Esophagus muscularis mucosa (tissue), 4 donors: ENCODE measurements at regions not wholly inside any gene's neighbourhood (a gene's known extent, or its start where the extent isn't known, plus 50 kb on each side); places are given as distances from the start of the nearest gene placed in this dataset.

Experiments
- DNase-seq: peaks from one replicate; pipeline ENCODE4 v3.0.0-alpha.2; 2017; ENCODE audit errors: extremely low spot score
- H3K27ac ChIP-seq, 4 donors: fragments of 200-600 bp; sonication (generic); replicated peaks in 1 of 4; 1 replicate in 3 of 4; 2 replicates in 1 of 4; pipeline ENCODE4 v1.5.1; 2016 to 2019; ENCODE audit warnings: mild to moderate bottlenecking in 1 of 4
- H3K27me3 ChIP-seq, 4 donors: fragments of 200-600 bp; sonication (generic); one replicate each; pipeline versions ENCODE4 v1.5.1 to v1.6.0; 2016 to 2019
- H3K36me3 ChIP-seq, 4 donors: fragments of 200-600 bp; sonication (generic); one replicate each; pipeline ENCODE4 v1.5.1; 2016 to 2019
- H3K4me1 ChIP-seq, 4 donors: fragments of 200-600 bp; sonication (generic); one replicate each; pipeline ENCODE4 v1.5.1; 2016 to 2019
- H3K4me3 ChIP-seq, 4 donors: fragments of 200-600 bp; sonication (generic); 1 replicate in 2 of 4; 2 replicates in 2 of 4; pipeline ENCODE4 v1.5.1; 2016 to 2019; ENCODE audit warnings: mild to moderate bottlenecking in 4 of 4, moderate library complexity in 1 of 4
- H3K9me3 ChIP-seq, 4 donors: fragments of 200-600 bp; sonication (generic); 1 replicate in 3 of 4; 2 replicates in 1 of 4; pipeline ENCODE4 v1.5.1; 2016 to 2019
- EP300 ChIP-seq: sonication (generic); formaldehyde crosslinking; IDR thresholded peaks from one replicate; pipeline ENCODE4 v1.6.1; 2017; ENCODE audit warnings: antibody characterized with exemption
- POLR2A ChIP-seq: fragments of 450-650 bp; IDR thresholded peaks from one replicate; pipeline ENCODE4 v1.6.1; 2017; ENCODE audit warnings: antibody characterized with exemption, moderate library complexity, mild to moderate bottlenecking, low read depth
- POLR2AphosphoS5 ChIP-seq, 2 donors: sonication (generic); formaldehyde crosslinking; IDR thresholded peaks; one replicate each; pipeline ENCODE4 v1.6.1; 2017; ENCODE audit warnings: antibody characterized with exemption in 2 of 2
- WGBS: methylation state at CpG from one replicate; pipeline ENCODE4 v1.1.5; 2018; 5-methylcytosine and 5-hydroxymethylcytosine counted together
- intact Hi-C: fragments of 100-400 bp; cut with DNase I; formaldehyde crosslinking; loops from one replicate; pipeline ENCODE4 v1.15.1; 2023
- TF ChIP-seq, protein P1 (sequence below), 3 experiments: fragments of 200-600 bp in 2 of 3; fragments of 450-650 bp in 1 of 3; sonication (generic) in 2 of 3; IDR thresholded peaks; one replicate each; pipeline ENCODE4 v1.5.1; 2017 to 2019; ENCODE audit warnings: antibody characterized with exemption in 3 of 3, mild to moderate bottlenecking in 2 of 3, moderate library complexity in 1 of 3

DNA sequence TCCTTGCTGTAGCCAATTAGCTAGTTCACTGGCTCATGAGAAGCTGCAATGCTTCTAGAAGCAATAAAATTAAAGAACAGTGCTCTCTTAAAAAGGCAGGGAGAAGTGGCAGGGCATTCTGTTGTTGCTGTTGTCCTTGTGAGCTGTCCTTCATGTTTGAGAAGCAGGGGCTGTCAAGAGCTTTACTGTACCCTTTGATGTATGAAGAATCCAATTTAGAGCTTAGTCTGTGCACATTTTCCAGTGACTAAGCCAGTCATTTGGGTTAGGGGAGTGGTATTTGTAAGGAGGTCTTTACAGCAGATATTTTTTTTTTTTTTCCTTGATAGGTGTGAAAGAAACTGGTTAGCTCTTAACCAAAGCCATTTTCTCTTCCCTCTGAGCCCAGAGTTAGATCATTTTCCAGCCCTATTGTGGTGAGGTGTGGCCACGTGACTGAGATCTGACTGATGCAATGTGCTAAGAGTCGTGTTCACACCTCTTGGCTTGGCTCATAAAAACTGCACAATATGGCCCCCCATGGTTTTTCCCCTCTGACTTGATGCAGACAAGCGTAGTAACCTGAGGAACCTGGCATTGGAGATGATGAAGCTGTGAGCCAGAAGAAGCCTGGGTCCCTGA, 309.6 kb upstream of the TMTC4 start:
- Histone ChIP-seq H3K27me3 (no peaks in the 10 kb centered on the region), H3K9me3 (no peaks in the 10 kb centered on the region), H3K27ac (no peak overlapping the region), H3K4me1 (no peaks in the 10 kb centered on the region), H3K36me3 (no peaks in the 10 kb centered on the region), H3K4me3 (no peak overlapping the region)
- no peak for DNase-seq
- intact Hi-C loops = no loop called here
- TF ChIP-seq POLR2AphosphoS5 (IDR thresholded peaks at IDR 0.05) (no peak), POLR2A (no peak), EP300 (no peak)
- TF ChIP-seq, protein P1, sequence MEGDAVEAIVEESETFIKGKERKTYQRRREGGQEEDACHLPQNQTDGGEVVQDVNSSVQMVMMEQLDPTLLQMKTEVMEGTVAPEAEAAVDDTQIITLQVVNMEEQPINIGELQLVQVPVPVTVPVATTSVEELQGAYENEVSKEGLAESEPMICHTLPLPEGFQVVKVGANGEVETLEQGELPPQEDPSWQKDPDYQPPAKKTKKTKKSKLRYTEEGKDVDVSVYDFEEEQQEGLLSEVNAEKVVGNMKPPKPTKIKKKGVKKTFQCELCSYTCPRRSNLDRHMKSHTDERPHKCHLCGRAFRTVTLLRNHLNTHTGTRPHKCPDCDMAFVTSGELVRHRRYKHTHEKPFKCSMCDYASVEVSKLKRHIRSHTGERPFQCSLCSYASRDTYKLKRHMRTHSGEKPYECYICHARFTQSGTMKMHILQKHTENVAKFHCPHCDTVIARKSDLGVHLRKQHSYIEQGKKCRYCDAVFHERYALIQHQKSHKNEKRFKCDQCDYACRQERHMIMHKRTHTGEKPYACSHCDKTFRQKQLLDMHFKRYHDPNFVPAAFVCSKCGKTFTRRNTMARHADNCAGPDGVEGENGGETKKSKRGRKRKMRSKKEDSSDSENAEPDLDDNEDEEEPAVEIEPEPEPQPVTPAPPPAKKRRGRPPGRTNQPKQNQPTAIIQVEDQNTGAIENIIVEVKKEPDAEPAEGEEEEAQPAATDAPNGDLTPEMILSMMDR (IDR thresholded peaks at IDR 0.05) = no peak
- 42% methylated on average over 3 of the region's 3 CpGs for WGBS

DNA sequence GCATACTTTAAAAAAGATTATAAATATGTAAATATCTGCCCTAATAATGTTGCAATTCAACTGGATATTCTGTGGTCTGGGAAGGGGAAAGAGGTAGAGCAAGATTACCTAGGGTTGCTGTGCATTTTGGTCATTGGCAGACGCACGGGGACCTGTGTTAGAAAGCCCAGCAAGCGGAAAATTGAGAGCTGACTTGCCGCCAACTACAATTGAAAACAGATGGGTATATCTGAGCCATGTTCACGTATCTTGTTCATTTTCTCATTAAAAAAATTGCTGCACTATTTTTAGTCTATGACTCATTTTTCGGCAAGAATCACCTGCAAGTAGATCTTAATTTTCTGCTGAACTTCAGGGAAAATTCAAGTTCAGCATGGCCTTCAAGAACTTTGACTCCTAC, 308.5 kb upstream of the TMTC4 start:
- Histone ChIP-seq H3K4me1 (no peaks in the 10 kb centered on the region), H3K9me3 (no peaks in the 10 kb centered on the region), H3K4me3 (no peak overlapping the region), H3K27me3 (no peaks in the 10 kb centered on the region), H3K36me3 (no peaks in the 10 kb centered on the region), H3K27ac (no peak overlapping the region)
- no peak for TF ChIP-seq POLR2AphosphoS5 (IDR thresholded peaks at IDR 0.05)
- TF ChIP-seq POLR2A = no peak
- no peak for TF ChIP-seq EP300
- TF ChIP-seq, protein P1 (IDR thresholded peaks at IDR 0.05) = no peak
- intact Hi-C loops = no loop called here
- WGBS = 63% methylated on average over 6 of the region's 6 CpGs
- no peak for DNase-seq

DNA sequence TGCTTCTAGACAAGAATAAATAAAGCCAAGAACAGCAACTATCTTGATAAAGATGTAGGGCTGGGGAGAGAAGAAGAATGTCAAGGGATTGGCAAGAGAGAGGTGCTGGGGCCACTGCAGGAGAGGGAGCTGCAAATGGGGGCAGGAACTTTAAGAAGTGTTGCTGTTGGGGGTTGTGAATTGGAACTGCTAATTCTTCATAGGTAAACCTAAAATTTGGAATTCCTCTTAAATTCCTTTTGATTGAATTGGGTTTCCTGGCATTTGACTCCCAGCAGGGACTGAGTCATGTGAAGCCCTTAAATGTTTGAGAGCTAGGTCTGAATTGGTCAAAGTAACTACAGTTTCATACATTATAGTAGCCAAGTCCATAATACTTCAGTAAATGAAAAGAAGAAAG, 305.6 kb upstream of the TMTC4 start:
- Histone ChIP-seq H3K36me3 (no peaks in the 10 kb centered on the region), H3K4me3 (no peak overlapping the region), H3K4me1 (no peaks in the 10 kb centered on the region), H3K9me3 (no peaks in the 10 kb centered on the region), H3K27me3 (no peaks in the 10 kb centered on the region), H3K27ac (no peak overlapping the region)
- TF ChIP-seq EP300 (no peak), POLR2AphosphoS5 (IDR thresholded peaks at IDR 0.05) (no peak), POLR2A (no peak)
- TF ChIP-seq, protein P1 (IDR thresholded peaks at IDR 0.05) = no peak
- intact Hi-C loops = no loop called here
- no peak for DNase-seq

DNA sequence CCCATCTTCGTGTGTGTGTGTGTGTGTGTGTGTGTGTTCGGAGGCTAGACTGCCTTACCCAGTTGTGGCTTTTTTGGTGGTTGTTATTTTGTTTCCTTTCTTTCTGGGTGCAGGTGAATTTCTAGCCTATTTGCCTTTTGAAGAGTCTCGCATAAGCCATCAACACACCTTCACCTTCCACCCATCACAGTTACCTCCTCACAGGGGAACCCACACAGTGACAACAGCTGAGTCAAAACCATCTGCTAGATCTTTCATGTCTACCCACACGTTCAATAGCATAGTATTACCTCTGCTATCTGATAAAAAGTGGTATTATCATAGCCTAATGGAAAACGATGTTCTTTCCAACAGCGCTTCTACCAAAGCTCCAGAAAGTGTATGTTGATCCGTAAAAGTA, 303.2 kb upstream of the TMTC4 start:
- no peak overlapping the region for H3K4me3 ChIP-seq
- intact Hi-C loops = no loop called here

More for the DNA sequence above, 303.2 kb upstream of the TMTC4 start:
- Histone ChIP-seq H3K4me1 (no peaks in the 10 kb centered on the region), H3K9me3 (no peaks in the 10 kb centered on the region), H3K36me3 (no peaks in the 10 kb centered on the region), H3K27ac (no peak overlapping the region), H3K27me3 (no peaks in the 10 kb centered on the region)
- no peak for TF ChIP-seq EP300
- TF ChIP-seq POLR2AphosphoS5 (IDR thresholded peaks at IDR 0.05) = no peak
- no peak for TF ChIP-seq POLR2A
- TF ChIP-seq, protein P1 (IDR thresholded peaks at IDR 0.05) = no peak
- WGBS = 78% methylated on average over 7 of the region's 7 CpGs
- DNase-seq = no peak
